Suprapubic skin (tissue), 4 donors: ENCODE measurements at regions not wholly inside any gene's neighbourhood (a gene's known extent, or its start where the extent isn't known, plus 50 kb on each side); places are given as distances from the start of the nearest gene placed in this dataset.

ENCODE experiments used
- CTCF ChIP-seq, 2 donors: fragments of 200-600 bp in 1 of 2; fragments of 450-650 bp in 1 of 2; sonication (generic) in 1 of 2; IDR thresholded peaks; one replicate each; pipeline ENCODE4 v1.5.1; 2016 to 2019; ENCODE audit warnings: antibody characterized with exemption in 2 of 2, mild to moderate bottlenecking in 1 of 2, moderate library complexity in 1 of 2
- EP300 ChIP-seq: sonication (generic); formaldehyde crosslinking; IDR thresholded peaks from one replicate; pipeline ENCODE4 v1.6.1; 2017; ENCODE audit warnings: antibody characterized with exemption
- POLR2A ChIP-seq, 2 donors: fragments of 450-650 bp; IDR thresholded peaks; one replicate each; pipeline ENCODE4 v1.6.1; 2017; ENCODE audit warnings: antibody characterized with exemption in 2 of 2, mild to moderate bottlenecking in 2 of 2, moderate library complexity in 2 of 2
- POLR2AphosphoS5 ChIP-seq, 3 donors: sonication (generic); formaldehyde crosslinking; IDR thresholded peaks; one replicate each; pipeline ENCODE4 v1.6.1; 2017; ENCODE audit warnings: antibody characterized with exemption in 3 of 3

- no peak for TF ChIP-seq POLR2AphosphoS5 (IDR thresholded peaks at IDR 0.05)
- TF ChIP-seq CTCF (IDR thresholded peaks at IDR 0.05): no peak
- TF ChIP-seq POLR2A (IDR thresholded peaks at IDR 0.05): no peak
- no peak for TF ChIP-seq EP300
These were observed 389.4 kb downstream of the TSN start for GRCh38 chr2:122144884-122145283.
